HepG2 (cell line): ENCODE measurements at regions not wholly inside any gene's neighbourhood (a gene's known extent, or its start where the extent isn't known, plus 50 kb on each side); places are given as distances from the start of the nearest gene placed in this dataset.

Experiments used
- AGO2 ChIP-seq: fragments of 200-400 bp; formaldehyde crosslinking; optimal IDR thresholded peaks from 2 replicates; pipeline ENCODE3; 2017; ENCODE audit warnings: mild to moderate bottlenecking, low read depth, low read length, moderate library complexity
- ATM ChIP-seq: fragments of 450-650 bp; IDR thresholded peaks from 2 replicates; pipeline ENCODE4 v1.7.1; 2017; ENCODE audit warnings: mild to moderate bottlenecking, borderline replicate concordance
- BRD4 ChIP-seq: sonication (generic); formaldehyde crosslinking; IDR thresholded peaks from 2 replicates; pipeline ENCODE4 v1.4.0; 2020; ENCODE audit warnings: missing genetic modification reagents
- DNMT3B ChIP-seq: conservative IDR thresholded peaks from 2 replicates; pipeline ENCODE4 v1.6.1; 2016; ENCODE audit warnings: missing biosample characterization, control low read depth
- FOXC1 ChIP-seq: sonication (generic); formaldehyde crosslinking; IDR thresholded peaks from 2 replicates; pipeline ENCODE4 v1.8.0; 2022; ENCODE audit warnings: mild to moderate bottlenecking, missing genetic modification reagents, borderline replicate concordance
- FOXM1 ChIP-seq: sonication (generic); formaldehyde crosslinking; IDR thresholded peaks from 2 replicates; pipeline ENCODE4 v1.5.0; 2020; ENCODE audit warnings: missing genetic modification reagents
- FOXO4 ChIP-seq: sonication (generic); formaldehyde crosslinking; conservative IDR thresholded peaks from 2 replicates; pipeline ENCODE4 v1.8.1; 2023; ENCODE audit warnings: missing genetic modification reagents
- FOXP4 ChIP-seq: sonication (generic); formaldehyde crosslinking; IDR thresholded peaks from 2 replicates; pipeline ENCODE4 v1.4.0; 2020; ENCODE audit warnings: missing genetic modification reagents
- HNRNPLL ChIP-seq: fragments of 200-400 bp; formaldehyde crosslinking; IDR thresholded peaks from 2 replicates; pipeline ENCODE4 v1.6.1; 2017; ENCODE audit warnings: mild to moderate bottlenecking, low read depth, low read length; ENCODE audit not compliant: poor library complexity, severe bottlenecking
- MED1 ChIP-seq: sonication (generic); formaldehyde crosslinking; IDR thresholded peaks from 2 replicates; pipeline ENCODE4 v1.4.0; 2020; ENCODE audit warnings: missing genetic modification reagents
- POLR2G ChIP-seq: fragments of 200-400 bp; formaldehyde crosslinking; IDR thresholded peaks from 2 replicates; pipeline ENCODE4 v1.6.1; 2018; ENCODE audit warnings: mild to moderate bottlenecking, low read depth, low read length, moderate library complexity
- RFXAP ChIP-seq: sonication (generic); formaldehyde crosslinking; IDR thresholded peaks from 2 replicates; pipeline ENCODE4 v1.4.0; 2020; ENCODE audit warnings: missing genetic modification reagents, borderline replicate concordance
- SAP130 ChIP-seq: IDR thresholded peaks from 2 replicates; pipeline ENCODE4 v1.6.1; 2016; ENCODE audit warnings: low read depth
- SKI ChIP-seq: fragments of 450-650 bp; IDR thresholded peaks from one replicate; pipeline ENCODE4 v1.6.1; 2018; ENCODE audit warnings: mild to moderate bottlenecking; ENCODE audit not compliant: partially characterized antibody
- TAF1 ChIP-seq: sonication (generic); formaldehyde crosslinking; IDR thresholded peaks from 2 replicates; pipeline ENCODE4 v1.4.0; 2020; ENCODE audit warnings: missing genetic modification reagents
- TEF ChIP-seq: sonication (generic); formaldehyde crosslinking; IDR thresholded peaks from 2 replicates; pipeline ENCODE4 v1.5.0; 2020; ENCODE audit warnings: missing genetic modification reagents
- ZEB1 ChIP-seq: IDR thresholded peaks from 2 replicates; pipeline ENCODE4 v1.6.1; 2012; ENCODE audit warnings: mild to moderate bottlenecking, low read depth, inconsistent platforms; ENCODE audit not compliant: insufficient replicate concordance
- ZNF280B ChIP-seq: sonication (generic); formaldehyde crosslinking; IDR thresholded peaks from 2 replicates; pipeline ENCODE4 v1.5.0; 2020; ENCODE audit warnings: missing genetic modification reagents, mild to moderate bottlenecking, borderline replicate concordance
- ZNF30 ChIP-seq: sonication (generic); formaldehyde crosslinking; IDR thresholded peaks from 2 replicates; pipeline ENCODE4 v1.5.0; 2020; ENCODE audit warnings: mild to moderate bottlenecking, missing genetic modification reagents
- ZNF503 ChIP-seq: sonication (generic); formaldehyde crosslinking; IDR thresholded peaks from 2 replicates; pipeline ENCODE4 v1.4.0; 2020; ENCODE audit warnings: missing genetic modification reagents
- ZNF572 ChIP-seq: sonication (generic); formaldehyde crosslinking; IDR thresholded peaks from 2 replicates; pipeline ENCODE4 v1.5.1; 2020; ENCODE audit warnings: mild to moderate bottlenecking, missing genetic modification reagents
- ZNF674 ChIP-seq: sonication (generic); formaldehyde crosslinking; IDR thresholded peaks from 2 replicates; pipeline ENCODE4 v1.5.0; 2020; ENCODE audit warnings: low read depth, mild to moderate bottlenecking, missing genetic modification reagents
- ZSCAN12 ChIP-seq: sonication (generic); formaldehyde crosslinking; IDR thresholded peaks from 2 replicates; pipeline ENCODE4 v1.9.0; 2021; ENCODE audit warnings: mild to moderate bottlenecking, missing genetic modification reagents

GRCh38 chr10:91163269-91163868 is 57.1 kb upstream of the PCGF5 start (continued):
- no peak for TF ChIP-seq FOXP4 (CRISPR knock-in tag)
- TF ChIP-seq POLR2G, result peak; percentile 55
- TF ChIP-seq BRD4 (CRISPR knock-in tag), result peak; percentile 18; the same call in 1 of the 2 replicates
- TF ChIP-seq SAP130 (CRISPR knock-in tag), result 0 out of 2 replicates have a peak, but pooled peaks have one; percentile 6
- TF ChIP-seq ZNF674 (CRISPR knock-in tag), result no peak
- TF ChIP-seq AGO2, result peak; percentile 92
- TF ChIP-seq DNMT3B, result no peak
- TF ChIP-seq FOXC1 (CRISPR knock-in tag), result peak; percentile 70; the same call in 1 of the 2 replicates
- 0 out of 2 replicates have a peak, but pooled peaks have one; percentile 12 for TF ChIP-seq ZNF503 (CRISPR knock-in tag)
- TF ChIP-seq TAF1 (CRISPR knock-in tag), result peak; percentile 48
- TF ChIP-seq RFXAP (CRISPR knock-in tag), result peak; percentile 51; the same call in 1 of the 2 replicates
- 0 out of 2 replicates have a peak, but pooled peaks have one; percentile 50 for TF ChIP-seq FOXO4 (CRISPR knock-in tag)
- no peak for TF ChIP-seq ZSCAN12 (CRISPR knock-in tag)
- no peak for TF ChIP-seq ZNF572 (CRISPR knock-in tag)
- TF ChIP-seq ZNF280B (CRISPR knock-in tag), result no peak
- no peak for TF ChIP-seq FOXM1 (CRISPR knock-in tag)
- peak; percentile 83 for TF ChIP-seq SKI
- peak; percentile 44; the same call in 1 of the 2 replicates for TF ChIP-seq MED1 (CRISPR knock-in tag)
- TF ChIP-seq ZNF30 (CRISPR knock-in tag), result 0 out of 2 replicates have a peak, but pooled peaks have one; percentile 34
- peak; percentile 56 for TF ChIP-seq HNRNPLL
- TF ChIP-seq TEF, result peak; percentile 31; the same call in 1 of the 2 replicates
- peak; percentile 33 for TF ChIP-seq ZEB1
- TF ChIP-seq ATM, result no peak
